Upper lobe of left lung (tissue), 4 donors: ENCODE measurements at regions not wholly inside any gene's neighbourhood (a gene's known extent, or its start where the extent isn't known, plus 50 kb on each side); places are given as distances from the start of the nearest gene placed in this dataset.

Experiments used
- POLR2A ChIP-seq, 4 donors: fragments of 450-650 bp; IDR thresholded peaks; one replicate each; pipeline ENCODE4 v1.5.1; 2016 to 2017; ENCODE audit warnings: antibody characterized with exemption in 4 of 4, mild to moderate bottlenecking in 2 of 4
- POLR2AphosphoS5 ChIP-seq, 2 donors: sonication (generic); formaldehyde crosslinking; IDR thresholded peaks; one replicate each; pipeline ENCODE4 v1.5.1; 2017; ENCODE audit warnings: antibody characterized with exemption in 2 of 2
- TF ChIP-seq, protein P1 (sequence below), 6 experiments: fragments of 450-650 bp in 4 of 6; fragments of 200-600 bp in 2 of 6; sonication (generic) in 2 of 6; IDR thresholded peaks; one replicate each; pipeline ENCODE4 v1.5.1; 2016 to 2019; ENCODE audit warnings: antibody characterized with exemption in 6 of 6

DNA sequence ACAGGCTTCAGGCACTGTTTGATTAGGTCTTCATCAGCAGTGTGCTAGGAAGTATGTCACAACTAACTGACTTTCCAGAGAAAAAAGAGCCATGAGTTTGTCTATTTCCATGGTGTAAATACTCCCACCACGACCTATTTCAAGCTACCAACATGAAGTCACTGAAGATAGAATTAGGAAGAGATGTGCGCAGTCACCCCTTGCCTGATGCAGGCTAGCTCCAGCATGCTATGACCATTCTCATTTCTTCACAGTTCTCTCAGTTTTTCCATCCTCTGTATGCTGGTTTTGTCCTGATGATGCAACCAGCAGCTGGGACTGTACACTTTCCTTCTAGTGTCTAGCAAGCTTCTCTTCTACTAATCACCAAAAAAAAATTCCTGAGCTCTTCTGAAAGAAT lies 191.6 kb upstream of the NUDT4 start:
- TF ChIP-seq POLR2AphosphoS5 (IDR thresholded peaks at IDR 0.05) (no peak), POLR2A (IDR thresholded peaks at IDR 0.05) (no peak)
- TF ChIP-seq, protein P1, sequence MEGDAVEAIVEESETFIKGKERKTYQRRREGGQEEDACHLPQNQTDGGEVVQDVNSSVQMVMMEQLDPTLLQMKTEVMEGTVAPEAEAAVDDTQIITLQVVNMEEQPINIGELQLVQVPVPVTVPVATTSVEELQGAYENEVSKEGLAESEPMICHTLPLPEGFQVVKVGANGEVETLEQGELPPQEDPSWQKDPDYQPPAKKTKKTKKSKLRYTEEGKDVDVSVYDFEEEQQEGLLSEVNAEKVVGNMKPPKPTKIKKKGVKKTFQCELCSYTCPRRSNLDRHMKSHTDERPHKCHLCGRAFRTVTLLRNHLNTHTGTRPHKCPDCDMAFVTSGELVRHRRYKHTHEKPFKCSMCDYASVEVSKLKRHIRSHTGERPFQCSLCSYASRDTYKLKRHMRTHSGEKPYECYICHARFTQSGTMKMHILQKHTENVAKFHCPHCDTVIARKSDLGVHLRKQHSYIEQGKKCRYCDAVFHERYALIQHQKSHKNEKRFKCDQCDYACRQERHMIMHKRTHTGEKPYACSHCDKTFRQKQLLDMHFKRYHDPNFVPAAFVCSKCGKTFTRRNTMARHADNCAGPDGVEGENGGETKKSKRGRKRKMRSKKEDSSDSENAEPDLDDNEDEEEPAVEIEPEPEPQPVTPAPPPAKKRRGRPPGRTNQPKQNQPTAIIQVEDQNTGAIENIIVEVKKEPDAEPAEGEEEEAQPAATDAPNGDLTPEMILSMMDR (IDR thresholded peaks at IDR 0.05) = no peak
